Ovary (tissue), 3 donors: ENCODE measurements at regions not wholly inside any gene's neighbourhood (a gene's known extent, or its start where the extent isn't known, plus 50 kb on each side); places are given as distances from the start of the nearest gene placed in this dataset.

Experiments
- EP300 ChIP-seq: sonication (generic); formaldehyde crosslinking; IDR thresholded peaks from one replicate; pipeline ENCODE4 v1.6.1; 2017; ENCODE audit warnings: antibody characterized with exemption
- POLR2A ChIP-seq: fragments of 450-650 bp; IDR thresholded peaks from one replicate; pipeline ENCODE4 v1.6.1; 2017; ENCODE audit warnings: antibody characterized with exemption, mild to moderate bottlenecking, moderate library complexity
- TF ChIP-seq, protein P1 (sequence below), 3 donors: fragments of 450-650 bp in 2 of 3; fragments of 200-600 bp in 1 of 3; IDR thresholded peaks; one replicate each; pipeline versions ENCODE4 v1.5.1 to v1.8.0; 2016 to 2022; ENCODE audit warnings: antibody characterized with exemption in 3 of 3, mild to moderate bottlenecking in 1 of 3
- donor health status: DM: no; HTN: no; CAD: no.

DNA sequence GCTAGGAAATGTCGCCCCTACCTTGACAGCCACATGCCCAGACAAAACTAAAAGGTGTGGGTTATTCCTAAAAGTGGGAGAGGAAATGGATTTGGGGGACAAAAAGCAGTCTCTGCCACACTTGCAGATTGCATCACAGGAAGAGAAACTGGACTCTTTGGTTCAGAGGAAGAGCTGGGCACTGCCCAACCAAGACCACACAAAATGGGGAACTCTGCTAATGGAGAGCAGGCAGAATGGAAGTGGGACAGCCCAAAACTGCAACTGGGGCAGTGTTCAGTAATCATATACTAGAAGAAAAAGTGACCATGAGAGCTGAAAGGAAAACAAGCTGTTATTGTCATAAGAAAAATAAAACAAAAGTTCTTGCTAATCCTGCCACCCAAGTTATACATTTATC lies 138.9 kb upstream of the FRMD4B start:
- TF ChIP-seq POLR2A (no peak), EP300 (no peak)
- TF ChIP-seq, protein P1, sequence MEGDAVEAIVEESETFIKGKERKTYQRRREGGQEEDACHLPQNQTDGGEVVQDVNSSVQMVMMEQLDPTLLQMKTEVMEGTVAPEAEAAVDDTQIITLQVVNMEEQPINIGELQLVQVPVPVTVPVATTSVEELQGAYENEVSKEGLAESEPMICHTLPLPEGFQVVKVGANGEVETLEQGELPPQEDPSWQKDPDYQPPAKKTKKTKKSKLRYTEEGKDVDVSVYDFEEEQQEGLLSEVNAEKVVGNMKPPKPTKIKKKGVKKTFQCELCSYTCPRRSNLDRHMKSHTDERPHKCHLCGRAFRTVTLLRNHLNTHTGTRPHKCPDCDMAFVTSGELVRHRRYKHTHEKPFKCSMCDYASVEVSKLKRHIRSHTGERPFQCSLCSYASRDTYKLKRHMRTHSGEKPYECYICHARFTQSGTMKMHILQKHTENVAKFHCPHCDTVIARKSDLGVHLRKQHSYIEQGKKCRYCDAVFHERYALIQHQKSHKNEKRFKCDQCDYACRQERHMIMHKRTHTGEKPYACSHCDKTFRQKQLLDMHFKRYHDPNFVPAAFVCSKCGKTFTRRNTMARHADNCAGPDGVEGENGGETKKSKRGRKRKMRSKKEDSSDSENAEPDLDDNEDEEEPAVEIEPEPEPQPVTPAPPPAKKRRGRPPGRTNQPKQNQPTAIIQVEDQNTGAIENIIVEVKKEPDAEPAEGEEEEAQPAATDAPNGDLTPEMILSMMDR (IDR thresholded peaks at IDR 0.05): no peak
